Fibroblast of the aortic adventitia (primary cell): ENCODE measurements at regions not wholly inside any gene's neighbourhood (a gene's known extent, or its start where the extent isn't known, plus 50 kb on each side); places are given as distances from the start of the nearest gene placed in this dataset.
A peak's percentile ranks its signal among the peaks of the same experiment; 100 is the strongest.
"Not testable (repeated sequence)": the region's sequence is repeated elsewhere in the genome, so short reads cannot be mapped to it uniquely, and the experiment has no call there.

ENCODE experiments used
- DNase-seq: peaks from one replicate; pipeline ENCODE4 v3.0.0-alpha.2; 2010; ENCODE audit warnings: low read depth
- H3K4me3 ChIP-seq: 2 replicates; pipeline ENCODE4 v1.5.1; 2011; ENCODE audit warnings: low read depth, mild to moderate bottlenecking, control low read depth, low read length, moderate library complexity
- CTCF ChIP-seq: IDR thresholded peaks from 2 replicates; pipeline ENCODE4 v1.5.1; 2011; ENCODE audit warnings: mild to moderate bottlenecking, low read length, control low read depth, inconsistent platforms; ENCODE audit not compliant: insufficient read depth

GRCh38 chr2:8121826-8122513, 559.9 kb upstream of the ID2 start:
- no peak for TF ChIP-seq CTCF
- H3K4me3 ChIP-seq = no peak overlapping the region
- peak; percentile 39 for DNase-seq

DNA sequence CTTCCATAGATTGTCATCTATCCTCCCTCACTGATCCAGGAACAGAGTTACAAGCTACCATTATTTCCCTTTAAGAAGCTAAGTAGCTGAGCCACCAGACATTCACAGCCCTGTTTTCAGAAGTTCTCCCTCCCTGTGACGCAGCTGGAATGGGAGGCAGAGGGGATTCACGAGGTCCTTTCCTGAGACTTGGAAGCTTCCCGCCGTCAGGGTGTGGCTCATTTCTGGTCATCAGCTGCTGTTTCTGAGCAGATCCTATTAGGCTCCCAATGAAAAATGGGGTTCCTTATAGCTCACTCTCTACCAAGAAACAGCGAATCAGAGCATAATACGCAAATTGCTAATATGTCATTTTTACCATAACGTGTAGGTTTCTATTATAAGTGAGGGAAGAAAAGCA, 559.3 kb upstream of the ID2 start:
- no peak overlapping the region for H3K4me3 ChIP-seq
- no peak for TF ChIP-seq CTCF
- peak; percentile 32 for DNase-seq

DNA sequence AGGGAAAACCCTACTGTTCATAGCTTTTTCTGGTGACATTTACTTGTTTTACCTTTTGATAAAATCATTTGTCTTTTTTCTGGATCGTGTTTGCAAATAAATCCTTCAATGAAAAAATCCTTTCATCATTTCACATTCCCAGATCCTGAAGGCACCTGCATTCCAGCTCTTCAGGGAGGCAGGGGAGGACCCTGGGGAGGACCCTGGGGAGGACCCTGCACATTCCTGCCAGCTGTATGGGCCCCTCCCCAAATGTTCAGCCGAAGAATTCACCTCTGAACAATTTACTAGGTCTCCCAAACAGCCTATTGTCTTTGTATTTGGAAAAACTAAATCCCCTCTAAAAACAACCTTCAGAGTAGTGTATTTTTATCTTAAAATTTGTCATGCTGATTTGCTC, 558.4 kb upstream of the ID2 start:
- no peak for DNase-seq
- no peak for TF ChIP-seq CTCF
- H3K4me3 ChIP-seq = no peak overlapping the region

DNA sequence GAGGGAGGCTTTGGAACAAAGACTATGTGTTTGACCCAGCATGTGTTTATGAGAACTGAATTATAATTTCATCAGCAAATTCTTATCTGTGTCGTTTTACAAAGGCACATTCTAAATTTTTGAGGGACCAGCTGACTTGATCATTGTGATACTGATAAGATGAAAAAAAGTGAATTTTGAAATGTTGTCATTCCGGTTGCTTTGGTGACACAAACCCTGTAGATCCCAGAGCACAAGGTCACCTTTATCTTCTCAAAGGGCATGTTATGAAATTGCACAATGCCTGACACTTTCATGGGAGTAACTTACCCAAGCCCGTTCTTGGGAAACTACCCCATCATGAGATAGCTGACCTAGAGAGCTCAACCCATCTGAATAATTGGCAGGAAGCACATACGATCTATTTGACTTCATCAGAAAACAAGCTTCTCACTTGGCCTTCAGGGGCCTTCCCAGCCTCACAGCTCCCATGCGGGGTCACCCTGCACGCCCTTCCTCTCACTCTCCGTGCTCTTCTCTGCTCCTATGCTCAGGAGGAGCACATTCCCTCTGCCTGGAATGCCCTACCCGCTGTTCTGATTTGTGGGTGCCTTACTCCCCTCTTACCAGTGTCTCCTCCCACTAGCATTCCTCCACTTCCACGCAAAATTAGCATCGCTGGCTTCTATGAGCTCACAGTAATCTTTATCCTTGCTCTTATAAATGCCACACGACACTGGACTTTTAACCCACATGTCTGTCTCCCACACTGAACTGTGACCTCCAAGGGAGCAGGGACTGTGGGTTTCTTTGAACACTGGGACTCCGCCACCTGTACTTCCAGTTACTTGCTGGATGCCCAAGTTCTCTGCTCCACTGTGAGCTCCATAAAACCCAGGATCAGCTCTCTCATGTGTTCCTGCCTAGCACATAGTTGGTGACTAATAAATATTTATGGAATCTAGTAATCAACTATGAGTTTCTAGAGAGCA, 555.8 kb upstream of the ID2 start:
- peak; percentile 86 for DNase-seq
- TF ChIP-seq CTCF = no peak
- no peak overlapping the region for H3K4me3 ChIP-seq

DNA sequence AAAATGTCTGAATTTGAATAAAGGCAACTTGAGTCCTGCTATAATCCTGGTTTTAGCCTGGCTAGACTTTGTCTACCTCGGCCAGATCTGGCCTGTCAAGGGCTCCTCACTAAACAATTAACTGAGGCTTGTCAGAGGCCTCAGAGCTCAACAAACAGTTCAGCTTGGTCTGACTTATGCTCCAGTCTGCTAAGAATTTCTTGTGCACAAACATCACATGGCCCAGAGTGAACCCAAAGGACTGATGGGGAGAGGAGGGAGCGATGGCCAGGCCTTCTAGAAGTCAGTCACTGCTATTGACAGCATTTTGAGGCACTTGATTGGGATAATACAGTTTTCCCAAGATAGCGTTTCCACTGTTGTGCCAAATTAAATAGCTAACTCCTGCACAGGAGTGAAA, 555.1 kb upstream of the ID2 start:
- no peak overlapping the region for H3K4me3 ChIP-seq
- TF ChIP-seq CTCF = no peak
- DNase-seq = no peak

GRCh38 chr2:8131423-8131822, 550.4 kb upstream of the ID2 start:
- H3K4me3 ChIP-seq, DNase-seq: not testable (repeated sequence)

GRCh38 chr2:8132351-8132831, 549.5 kb upstream of the ID2 start:
- no peak for TF ChIP-seq CTCF
- no peak for DNase-seq
- H3K4me3 ChIP-seq = no peak overlapping the region
